ENCODE measurements at regions not wholly inside any gene's neighbourhood (a gene's known extent, or its start where the extent isn't known, plus 50 kb on each side); places are given as distances from the start of the nearest gene placed in this dataset.

DNA sequence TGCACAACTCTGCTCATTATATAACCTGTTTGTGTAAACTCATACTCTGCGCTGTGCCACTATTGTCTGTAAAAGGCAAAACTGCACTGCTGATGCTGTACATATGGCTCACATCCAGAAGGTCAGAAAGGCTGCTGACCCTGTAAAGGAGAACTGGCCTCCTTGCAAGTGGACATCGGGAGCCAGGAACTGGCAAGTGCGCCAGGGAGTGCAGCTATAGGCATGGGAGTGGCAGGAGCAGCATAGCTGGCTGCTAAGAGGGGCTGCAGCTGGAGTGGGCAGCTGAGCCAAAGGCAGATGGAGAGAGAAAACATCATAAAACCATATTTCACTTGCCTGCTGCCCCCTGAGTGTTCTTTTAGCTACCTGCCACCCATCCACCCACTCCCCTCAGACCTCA is 2183.4 kb upstream of the ACO1 start:
- TF ChIP-seq CTCF (IDR thresholded peaks at IDR 0.05) (no peak), POLR2A (IDR thresholded peaks at IDR 0.05) (no peak)
